GM13976 (cell line): ENCODE measurements at regions not wholly inside any gene's neighbourhood (a gene's known extent, or its start where the extent isn't known, plus 50 kb on each side); places are given as distances from the start of the nearest gene placed in this dataset.

ENCODE experiments used
- DNase-seq: peaks from one replicate; pipeline ENCODE4 v3.0.0; 2012; ENCODE audit warnings: low spot score
- in situ Hi-C: fragments of 300-500 bp; cut with MboI; formaldehyde crosslinking; loops from one replicate; pipeline ENCODE4 v1.12.0; 2022; ENCODE audit warnings: low sequenced_read_pairs, mixed read lengths, inconsistent platforms; ENCODE audit not compliant: unreplicated experiment
- TF ChIP-seq, protein P1 (sequence below): IDR thresholded peaks from 2 replicates; pipeline ENCODE4 v1.5.1; 2012; ENCODE audit warnings: borderline replicate concordance, mild to moderate bottlenecking; ENCODE audit not compliant: insufficient read depth; ENCODE audit errors: extremely low read depth, missing control alignments, control extremely low read depth

DNA sequence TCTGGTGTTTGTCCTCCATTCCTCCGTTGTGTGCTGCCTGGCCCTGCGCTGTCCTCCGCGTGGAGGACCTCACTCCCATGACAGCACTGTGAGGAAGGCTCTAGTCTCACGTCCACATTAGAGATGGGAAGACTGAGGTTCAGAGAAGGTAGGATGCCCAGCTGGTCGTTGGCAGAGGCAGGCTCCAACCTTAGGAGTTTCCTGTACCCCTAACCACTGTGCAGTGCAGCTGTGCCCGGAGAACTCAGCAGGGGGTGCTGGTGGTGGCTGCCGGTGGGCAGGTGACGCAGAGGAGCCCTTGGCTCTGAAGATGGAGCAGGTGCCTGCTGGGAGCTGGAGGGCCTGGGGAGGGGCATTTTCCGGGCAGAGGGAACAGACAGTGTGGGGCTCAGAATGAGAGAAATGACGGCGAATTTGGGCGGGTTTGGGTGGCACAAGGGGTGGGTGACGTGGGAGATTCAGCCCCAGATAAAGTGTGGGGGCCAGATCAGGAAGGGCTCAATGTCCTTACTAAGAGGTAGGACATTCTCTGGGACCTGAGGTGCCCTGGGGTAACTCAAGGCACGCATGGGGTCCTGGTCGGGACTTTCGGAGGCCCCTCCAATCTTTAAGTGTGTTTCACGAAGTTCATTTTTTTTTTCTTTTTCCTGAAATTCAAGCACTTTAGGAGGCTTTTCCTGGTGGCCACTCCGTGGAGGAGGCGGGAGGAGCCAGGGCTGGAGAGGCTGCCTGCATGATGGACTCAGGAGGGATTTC, 535.0 kb downstream of the TBC1D22A start:
- in situ Hi-C loops, result no loop called here
- TF ChIP-seq, protein P1, sequence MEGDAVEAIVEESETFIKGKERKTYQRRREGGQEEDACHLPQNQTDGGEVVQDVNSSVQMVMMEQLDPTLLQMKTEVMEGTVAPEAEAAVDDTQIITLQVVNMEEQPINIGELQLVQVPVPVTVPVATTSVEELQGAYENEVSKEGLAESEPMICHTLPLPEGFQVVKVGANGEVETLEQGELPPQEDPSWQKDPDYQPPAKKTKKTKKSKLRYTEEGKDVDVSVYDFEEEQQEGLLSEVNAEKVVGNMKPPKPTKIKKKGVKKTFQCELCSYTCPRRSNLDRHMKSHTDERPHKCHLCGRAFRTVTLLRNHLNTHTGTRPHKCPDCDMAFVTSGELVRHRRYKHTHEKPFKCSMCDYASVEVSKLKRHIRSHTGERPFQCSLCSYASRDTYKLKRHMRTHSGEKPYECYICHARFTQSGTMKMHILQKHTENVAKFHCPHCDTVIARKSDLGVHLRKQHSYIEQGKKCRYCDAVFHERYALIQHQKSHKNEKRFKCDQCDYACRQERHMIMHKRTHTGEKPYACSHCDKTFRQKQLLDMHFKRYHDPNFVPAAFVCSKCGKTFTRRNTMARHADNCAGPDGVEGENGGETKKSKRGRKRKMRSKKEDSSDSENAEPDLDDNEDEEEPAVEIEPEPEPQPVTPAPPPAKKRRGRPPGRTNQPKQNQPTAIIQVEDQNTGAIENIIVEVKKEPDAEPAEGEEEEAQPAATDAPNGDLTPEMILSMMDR, result no peak
- DNase-seq, result no peak

DNA sequence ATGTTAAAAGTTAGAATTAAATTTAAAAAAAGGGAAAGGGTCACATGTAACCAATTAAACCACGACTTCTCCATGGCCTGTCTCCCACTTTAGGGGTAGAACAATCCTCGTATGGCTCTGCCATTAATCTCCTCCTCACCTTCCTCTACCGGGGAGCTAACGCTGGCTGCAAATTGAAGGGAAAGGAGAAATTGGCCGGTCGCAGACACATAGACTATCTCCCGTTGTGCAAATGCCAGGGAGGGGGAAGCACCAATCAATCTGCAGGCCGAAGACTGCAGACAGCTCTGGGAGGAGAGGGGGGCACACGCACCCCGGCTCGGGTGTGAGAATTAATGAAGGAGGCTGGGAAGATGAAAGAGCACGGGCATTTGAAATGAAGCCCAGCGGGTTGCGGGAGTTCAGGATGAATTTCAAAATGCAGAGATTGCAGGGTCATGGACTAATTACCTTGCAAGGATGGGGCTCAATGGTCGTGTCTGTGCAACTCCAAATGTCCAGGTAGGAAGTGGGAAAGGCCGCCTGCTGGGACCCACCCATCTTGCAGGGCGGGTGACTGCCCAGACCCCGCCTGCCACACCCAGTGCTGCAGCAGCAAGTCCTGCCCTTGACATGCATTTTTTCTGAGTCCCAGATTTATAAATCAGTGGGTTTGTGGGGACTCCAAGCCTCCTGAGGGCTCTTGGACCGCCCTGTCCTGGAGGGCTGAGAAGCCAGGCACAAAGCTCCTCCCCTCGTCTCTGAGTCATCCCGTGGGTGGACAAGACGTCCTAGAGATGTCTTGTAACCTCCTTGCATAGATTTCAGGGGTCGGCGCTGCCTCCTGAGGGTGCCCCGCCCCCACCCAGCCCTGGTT, 534.2 kb downstream of the TBC1D22A start:
- peak; percentile 25 for DNase-seq
- in situ Hi-C loops, result no loop called here
- TF ChIP-seq, protein P1, result no peak

DNA sequence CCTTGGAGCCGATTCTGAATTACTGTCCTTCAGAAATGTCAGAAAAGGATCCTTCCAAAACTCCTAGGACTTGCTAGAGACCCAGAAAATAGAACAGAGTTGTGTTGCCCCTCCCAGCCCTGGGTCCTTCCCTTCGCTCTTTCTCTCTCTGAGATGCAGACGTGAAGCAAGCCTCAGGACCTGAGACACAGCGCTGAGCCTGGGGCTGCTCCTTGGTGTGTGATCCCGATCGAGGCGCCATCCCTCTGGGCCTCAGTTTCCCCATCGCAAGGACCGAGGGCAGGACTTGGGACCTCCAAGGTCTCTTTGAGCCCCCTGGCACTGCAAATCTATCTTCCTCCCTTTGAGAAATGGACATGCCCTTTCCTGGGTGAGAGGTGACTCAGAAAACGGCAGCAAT, 533.5 kb downstream of the TBC1D22A start:
- DNase-seq, result no peak
- TF ChIP-seq, protein P1, result no peak
- in situ Hi-C loops, result no loop called here

DNA sequence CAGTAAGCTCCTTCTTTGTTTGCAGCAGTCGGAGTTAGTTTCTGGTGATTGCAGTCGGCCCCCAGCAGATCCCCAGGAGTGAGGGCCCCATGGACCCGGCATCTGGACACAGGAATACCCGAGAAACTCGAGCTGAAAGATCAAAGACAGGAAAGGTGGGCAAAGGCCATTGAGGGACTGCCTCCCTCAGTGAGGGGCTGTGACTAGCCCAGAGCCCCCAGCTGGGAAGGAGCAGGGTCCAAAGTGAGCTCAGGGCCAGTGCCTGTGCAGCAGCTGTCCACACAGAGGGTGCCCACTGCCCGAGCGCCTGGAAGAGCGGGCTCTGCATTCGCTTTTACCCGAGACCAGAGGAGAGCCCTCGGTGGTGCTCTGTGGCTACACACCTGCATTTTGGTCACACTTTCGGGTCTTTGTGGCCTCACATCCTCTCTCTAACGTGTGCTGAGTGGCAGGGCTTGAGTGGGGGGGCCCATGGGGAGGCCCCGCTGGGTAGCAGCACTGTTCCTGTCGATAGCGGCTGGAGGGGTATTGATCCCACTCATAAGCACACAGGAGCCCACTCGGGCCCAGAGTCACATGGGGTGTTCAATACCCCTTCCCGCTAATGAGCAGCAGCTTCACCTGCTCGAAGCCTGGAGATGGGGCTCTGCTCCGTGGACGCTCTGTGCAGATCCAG, 532.9 kb downstream of the TBC1D22A start:
- in situ Hi-C loops, result no loop called here
- TF ChIP-seq, protein P1, result no peak
- peak; percentile 21 for DNase-seq

DNA sequence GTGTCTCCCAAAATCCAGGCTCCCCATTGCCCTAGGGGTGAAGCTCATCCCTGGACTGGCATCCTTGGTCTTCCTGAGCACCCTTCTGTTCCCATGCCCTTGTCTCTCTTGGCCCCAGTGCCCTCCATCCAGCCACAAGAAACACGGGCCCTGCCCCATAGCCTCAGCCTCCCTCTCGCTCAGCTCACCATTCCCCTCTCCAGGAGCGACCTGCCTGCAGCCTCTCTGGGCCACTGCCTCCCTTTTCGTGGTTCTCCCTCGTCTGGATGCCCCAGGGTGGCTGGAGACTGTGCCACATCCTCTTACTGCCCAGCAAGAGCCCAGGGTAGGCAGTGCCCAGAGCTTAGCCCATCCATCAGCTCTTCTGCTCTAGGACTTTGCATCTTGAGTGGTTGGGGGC, 532.1 kb downstream of the TBC1D22A start:
- TF ChIP-seq, protein P1, result no peak
- DNase-seq, result no peak
- in situ Hi-C loops, result no loop called here

DNA sequence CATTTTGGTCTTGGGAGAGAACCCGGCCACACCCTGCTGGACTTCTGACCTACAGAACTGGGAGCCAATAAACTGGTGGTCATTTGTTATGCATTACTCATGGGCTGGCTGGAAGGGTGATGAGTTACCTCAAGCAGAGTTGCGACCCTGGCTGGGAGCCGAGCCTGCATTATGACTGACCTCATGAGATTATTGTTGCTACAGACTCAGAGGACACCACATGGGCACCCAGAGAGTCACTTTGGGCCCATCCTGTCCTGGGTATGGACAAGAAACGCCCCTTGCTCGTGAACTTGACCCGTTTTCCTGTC, 531.7 kb downstream of the TBC1D22A start:
- DNase-seq, result no peak
- TF ChIP-seq, protein P1, result no peak
- in situ Hi-C loops, result no loop called here
